PC-9 (cell line): ENCODE measurements at regions not wholly inside any gene's neighbourhood (a gene's known extent, or its start where the extent isn't known, plus 50 kb on each side); places are given as distances from the start of the nearest gene placed in this dataset.

Experiments used
- EZH2 ChIP-seq: fragments of 200-600 bp; sonication (generic); IDR thresholded peaks from 2 replicates; pipeline ENCODE4 v1.8.0; 2017; ENCODE audit warnings: antibody characterized with exemption, low read depth
- TF ChIP-seq, protein P1 (sequence below): fragments of 200-600 bp; sonication (generic); conservative IDR thresholded peaks from 2 replicates; pipeline ENCODE4 v1.6.1; 2017; ENCODE audit warnings: mixed run types, antibody characterized with exemption, mild to moderate bottlenecking, moderate library complexity

DNA sequence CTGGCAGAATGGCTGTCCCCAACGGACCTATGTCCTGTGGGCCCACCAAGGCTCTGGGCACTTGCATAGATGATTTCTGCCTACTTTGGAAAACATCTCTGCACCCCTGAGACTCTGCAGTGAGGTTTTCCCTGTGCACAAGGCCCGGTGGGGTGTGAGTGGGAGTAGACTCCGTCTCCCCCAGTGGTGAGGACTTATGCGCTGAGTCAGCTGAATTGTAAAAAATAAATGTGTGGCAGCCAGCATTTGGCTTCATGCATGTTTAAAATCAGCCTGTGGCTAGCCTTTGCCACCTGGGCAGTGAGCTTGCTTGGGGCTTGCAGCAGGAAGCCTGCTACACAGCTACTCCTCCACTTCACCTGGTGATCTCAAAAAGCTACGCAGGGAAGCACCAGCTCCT, 139.3 kb upstream of the WDR11 start:
- TF ChIP-seq, protein P1, sequence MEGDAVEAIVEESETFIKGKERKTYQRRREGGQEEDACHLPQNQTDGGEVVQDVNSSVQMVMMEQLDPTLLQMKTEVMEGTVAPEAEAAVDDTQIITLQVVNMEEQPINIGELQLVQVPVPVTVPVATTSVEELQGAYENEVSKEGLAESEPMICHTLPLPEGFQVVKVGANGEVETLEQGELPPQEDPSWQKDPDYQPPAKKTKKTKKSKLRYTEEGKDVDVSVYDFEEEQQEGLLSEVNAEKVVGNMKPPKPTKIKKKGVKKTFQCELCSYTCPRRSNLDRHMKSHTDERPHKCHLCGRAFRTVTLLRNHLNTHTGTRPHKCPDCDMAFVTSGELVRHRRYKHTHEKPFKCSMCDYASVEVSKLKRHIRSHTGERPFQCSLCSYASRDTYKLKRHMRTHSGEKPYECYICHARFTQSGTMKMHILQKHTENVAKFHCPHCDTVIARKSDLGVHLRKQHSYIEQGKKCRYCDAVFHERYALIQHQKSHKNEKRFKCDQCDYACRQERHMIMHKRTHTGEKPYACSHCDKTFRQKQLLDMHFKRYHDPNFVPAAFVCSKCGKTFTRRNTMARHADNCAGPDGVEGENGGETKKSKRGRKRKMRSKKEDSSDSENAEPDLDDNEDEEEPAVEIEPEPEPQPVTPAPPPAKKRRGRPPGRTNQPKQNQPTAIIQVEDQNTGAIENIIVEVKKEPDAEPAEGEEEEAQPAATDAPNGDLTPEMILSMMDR = no peak
- no peak for TF ChIP-seq EZH2
